WI38 (cell line): ENCODE measurements at regions not wholly inside any gene's neighbourhood (a gene's known extent, or its start where the extent isn't known, plus 50 kb on each side); places are given as distances from the start of the nearest gene placed in this dataset.

Experiments
- H3K4me3 ChIP-seq: 2 replicates; pipeline ENCODE4 v1.5.1; 2011; ENCODE audit warnings: low read depth, mild to moderate bottlenecking, control low read depth, low read length
- CTCF ChIP-seq: IDR thresholded peaks from 2 replicates; pipeline ENCODE4 v1.5.1; 2012; ENCODE audit warnings: low read depth, mild to moderate bottlenecking, control low read depth, low read length

DNA sequence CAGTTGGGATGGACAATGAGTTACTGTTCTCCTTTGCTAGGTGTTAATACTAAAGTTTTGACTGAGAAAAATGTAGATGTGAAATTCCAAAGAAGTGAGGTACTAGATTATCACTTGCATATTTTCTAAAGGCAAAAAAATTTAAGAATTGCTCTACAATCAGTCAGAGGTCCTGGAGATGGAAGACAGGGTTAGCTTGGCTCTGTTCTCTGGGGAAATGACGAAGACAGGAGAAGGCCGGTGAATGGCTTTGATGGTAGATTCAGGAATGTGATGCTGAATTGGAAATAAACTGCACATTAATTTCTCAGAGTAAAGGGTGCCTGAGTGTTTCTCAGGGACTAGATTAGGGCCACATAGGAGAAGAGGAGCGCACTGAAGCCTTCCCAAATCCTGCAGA is 214.0 kb upstream of the LEF1 start:
- no peak for TF ChIP-seq CTCF
- no peak overlapping the region for H3K4me3 ChIP-seq

DNA sequence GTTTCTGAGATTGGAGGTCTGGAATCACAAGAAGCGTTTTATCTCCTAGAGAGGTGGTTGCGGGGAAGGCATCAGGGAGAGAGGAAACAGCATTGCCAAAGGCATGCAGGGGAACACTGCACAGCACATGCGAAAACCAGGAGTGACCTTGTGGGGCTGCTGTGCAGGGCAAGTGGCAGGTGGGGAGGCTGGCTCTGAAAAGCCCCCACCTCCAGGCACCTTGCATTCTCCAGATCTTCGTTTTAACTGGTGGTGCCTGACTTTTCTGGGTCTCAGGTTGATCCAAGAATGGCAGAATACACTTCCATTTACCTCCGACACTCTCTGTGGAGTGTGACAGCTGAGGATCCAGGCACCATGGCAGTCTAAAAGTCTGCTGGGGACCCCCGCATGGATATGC is 209.4 kb upstream of the LEF1 start:
- TF ChIP-seq CTCF, result no peak
- H3K4me3 ChIP-seq, result no peak overlapping the region

DNA sequence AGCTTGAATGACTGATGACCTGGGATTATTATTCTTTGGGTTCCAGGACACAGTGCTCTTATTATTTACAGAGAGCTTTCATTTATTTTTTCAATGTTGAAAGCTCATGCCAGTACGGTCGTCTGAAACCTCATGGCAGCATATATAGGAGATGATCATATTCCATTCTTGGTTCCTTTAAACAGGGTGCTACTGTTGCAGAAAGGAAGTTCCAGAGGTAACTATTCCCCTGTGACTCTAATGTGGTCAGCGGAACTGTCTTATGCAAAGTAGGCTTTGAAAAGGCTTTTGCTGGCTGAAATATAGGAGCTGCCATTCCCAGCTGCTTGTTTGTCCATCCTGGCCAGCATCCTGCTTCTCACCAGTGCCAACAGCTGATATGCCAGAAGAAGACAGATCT is 208.3 kb upstream of the LEF1 start:
- TF ChIP-seq CTCF, result no peak
- no peak overlapping the region for H3K4me3 ChIP-seq

DNA sequence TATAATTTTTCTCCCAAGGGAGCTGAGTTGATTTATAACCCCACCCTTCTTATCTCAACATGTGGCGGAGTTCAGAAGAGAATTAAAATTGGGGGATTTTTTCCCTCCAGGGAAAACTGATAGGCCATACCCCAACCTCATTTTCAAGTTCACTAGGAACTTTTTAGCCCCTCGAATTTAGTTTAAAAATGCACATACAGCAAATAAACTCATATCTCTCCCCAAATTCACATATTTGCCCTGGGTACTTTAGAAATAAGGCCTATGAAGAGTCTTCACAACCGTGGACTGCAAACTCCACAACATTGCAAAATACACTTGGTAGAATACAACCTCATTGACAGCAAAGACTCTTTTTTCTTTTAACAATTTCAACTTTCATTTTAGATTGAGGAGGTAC is 206.7 kb upstream of the LEF1 start:
- no peak overlapping the region for H3K4me3 ChIP-seq
- TF ChIP-seq CTCF, result no peak

- no peak for TF ChIP-seq CTCF
- no peak overlapping the region for H3K4me3 ChIP-seq
These were observed 203.9 kb upstream of the LEF1 start for GRCh38 chr4:108372681-108373080.

DNA sequence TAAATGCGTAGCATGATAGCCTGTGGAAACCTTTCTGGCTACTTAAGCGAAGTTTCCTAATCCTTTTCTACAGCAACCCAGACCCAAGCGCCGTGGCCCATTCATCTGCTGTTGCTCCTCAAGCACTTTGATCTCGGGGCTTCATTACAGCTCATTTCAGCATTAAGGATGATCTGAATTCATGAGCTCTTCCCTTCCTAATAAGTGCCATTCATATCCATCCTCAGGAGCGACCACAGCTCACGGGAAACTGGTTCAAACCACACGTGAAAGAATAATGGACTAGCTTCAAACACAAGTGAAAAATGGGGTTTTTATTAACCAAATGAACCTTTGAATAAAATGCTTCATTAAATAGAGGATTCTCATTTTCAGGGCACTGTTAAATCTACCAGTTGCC is 202.6 kb upstream of the LEF1 start:
- H3K4me3 ChIP-seq, result no peak overlapping the region
- TF ChIP-seq CTCF, result no peak

- H3K4me3 ChIP-seq, result no peak overlapping the region
- TF ChIP-seq CTCF, result no peak
These were observed 201.8 kb upstream of the LEF1 start for GRCh38 chr4:108370291-108371141.
